Nephron progenitor cell (in vitro differentiated cells): ENCODE measurements at regions not wholly inside any gene's neighbourhood (a gene's known extent, or its start where the extent isn't known, plus 50 kb on each side); places are given as distances from the start of the nearest gene placed in this dataset.
A peak's percentile ranks its signal among the peaks of the same experiment; 100 is the strongest.

Experiments used
- DNase-seq: peaks from one replicate; pipeline ENCODE4 v3.0.0; 2021
- H3K27ac Mint-ChIP-seq: 2 replicates; pipeline ENCODE4 v1.8.0; 2021; ENCODE audit warnings: mild to moderate bottlenecking, moderate library complexity, mixed read lengths
- H3K27me3 Mint-ChIP-seq: 2 replicates; pipeline ENCODE4 v1.8.0; 2021; ENCODE audit warnings: mild to moderate bottlenecking, low read depth, mixed read lengths; ENCODE audit not compliant: poor library complexity
- H3K36me3 Mint-ChIP-seq: 2 replicates; pipeline ENCODE4 v1.8.0; 2021; ENCODE audit warnings: low read depth, mixed read lengths
- H3K4me1 Mint-ChIP-seq: 2 replicates; pipeline ENCODE4 v1.8.0; 2021; ENCODE audit warnings: mixed read lengths
- H3K4me3 Mint-ChIP-seq: 2 replicates; pipeline ENCODE4 v1.8.0; 2021; ENCODE audit warnings: mild to moderate bottlenecking, moderate library complexity, mixed read lengths
- H3K9me3 Mint-ChIP-seq: 2 replicates; pipeline ENCODE4 v1.8.0; 2021; ENCODE audit warnings: mild to moderate bottlenecking, moderate library complexity, mixed read lengths
- TF ChIP-seq, protein P1 (sequence below): fragments of 200-600 bp; sonication (generic); IDR thresholded peaks from 2 replicates; pipeline ENCODE4 v1.5.0; 2021; ENCODE audit warnings: antibody characterized with exemption

DNA sequence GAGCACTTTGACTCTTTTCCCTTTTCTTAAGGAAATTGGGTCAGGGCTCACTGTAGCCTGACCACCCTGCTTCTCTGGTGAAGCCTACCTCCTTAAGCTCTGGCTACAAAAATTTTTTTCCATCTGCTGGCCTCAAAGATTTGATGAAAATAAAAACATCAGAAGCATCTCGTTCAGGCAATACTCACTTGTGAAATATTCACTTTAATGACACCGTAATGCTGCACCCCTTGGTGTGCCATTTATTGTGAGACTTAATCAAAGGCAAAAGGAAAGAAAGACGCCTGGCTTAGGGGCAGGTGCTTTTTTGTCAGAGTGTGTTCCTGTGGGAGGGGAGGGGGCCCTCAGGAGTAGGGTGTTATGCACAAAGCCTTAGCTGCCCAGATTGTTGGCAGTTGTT is 155.0 kb upstream of the TMPO start:
- DNase-seq = no peak
- no peaks in the 10 kb centered on the region for H3K9me3 Mint-ChIP-seq
- no peak overlapping the region for H3K4me3 Mint-ChIP-seq
- H3K4me1 Mint-ChIP-seq = no peaks in the 10 kb centered on the region
- no peak overlapping the region for H3K27ac Mint-ChIP-seq
- TF ChIP-seq, protein P1, sequence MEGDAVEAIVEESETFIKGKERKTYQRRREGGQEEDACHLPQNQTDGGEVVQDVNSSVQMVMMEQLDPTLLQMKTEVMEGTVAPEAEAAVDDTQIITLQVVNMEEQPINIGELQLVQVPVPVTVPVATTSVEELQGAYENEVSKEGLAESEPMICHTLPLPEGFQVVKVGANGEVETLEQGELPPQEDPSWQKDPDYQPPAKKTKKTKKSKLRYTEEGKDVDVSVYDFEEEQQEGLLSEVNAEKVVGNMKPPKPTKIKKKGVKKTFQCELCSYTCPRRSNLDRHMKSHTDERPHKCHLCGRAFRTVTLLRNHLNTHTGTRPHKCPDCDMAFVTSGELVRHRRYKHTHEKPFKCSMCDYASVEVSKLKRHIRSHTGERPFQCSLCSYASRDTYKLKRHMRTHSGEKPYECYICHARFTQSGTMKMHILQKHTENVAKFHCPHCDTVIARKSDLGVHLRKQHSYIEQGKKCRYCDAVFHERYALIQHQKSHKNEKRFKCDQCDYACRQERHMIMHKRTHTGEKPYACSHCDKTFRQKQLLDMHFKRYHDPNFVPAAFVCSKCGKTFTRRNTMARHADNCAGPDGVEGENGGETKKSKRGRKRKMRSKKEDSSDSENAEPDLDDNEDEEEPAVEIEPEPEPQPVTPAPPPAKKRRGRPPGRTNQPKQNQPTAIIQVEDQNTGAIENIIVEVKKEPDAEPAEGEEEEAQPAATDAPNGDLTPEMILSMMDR = no peak
- H3K27me3 Mint-ChIP-seq = peaks cover 3% of the 10 kb centered on the region
- no peaks in the 10 kb centered on the region for H3K36me3 Mint-ChIP-seq

DNA sequence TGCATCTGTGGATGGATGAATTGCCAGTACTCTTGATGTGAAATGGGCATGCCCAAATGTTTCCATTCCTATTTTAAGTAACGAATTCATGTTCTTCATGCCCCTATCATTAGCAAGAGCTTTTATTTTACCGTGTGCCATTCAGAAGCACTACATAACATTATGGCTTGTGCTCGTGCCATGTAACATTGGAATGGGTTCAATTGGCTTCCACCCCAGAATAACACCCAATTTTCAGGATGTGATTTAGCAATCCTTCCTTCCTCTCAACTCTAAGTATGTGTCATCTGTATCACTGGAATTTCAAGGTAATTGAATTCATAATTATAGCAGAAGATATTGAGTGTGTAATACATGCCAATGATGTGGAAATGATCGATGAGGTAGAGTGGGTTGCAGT is 145.8 kb upstream of the TMPO start:
- Mint-ChIP-seq H3K4me1 (peaks cover 45% of the 10 kb centered on the region), H3K9me3 (no peaks in the 10 kb centered on the region), H3K27ac (no peak overlapping the region), H3K27me3 (peaks cover 3% of the 10 kb centered on the region), H3K4me3 (no peak overlapping the region), H3K36me3 (no peaks in the 10 kb centered on the region)
- DNase-seq = no peak
- TF ChIP-seq, protein P1 = no peak

DNA sequence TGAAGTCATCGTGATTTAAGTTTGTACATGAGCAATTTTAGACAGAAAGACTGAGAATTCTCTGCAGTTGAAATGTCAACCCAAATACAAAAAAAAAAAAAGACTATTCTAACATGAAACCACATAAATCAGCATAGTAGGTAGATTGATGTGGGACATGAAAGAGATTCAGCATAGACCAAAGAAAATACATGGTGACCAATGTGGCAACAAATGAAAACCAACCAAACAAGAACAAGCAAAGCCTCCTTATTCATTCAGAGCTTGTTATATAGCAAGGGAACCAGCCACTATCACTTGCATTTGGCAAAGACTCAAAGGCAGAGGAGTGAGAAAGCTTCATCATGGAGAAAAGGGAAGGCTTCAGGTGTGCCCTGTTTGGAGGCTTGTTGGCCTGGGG is 144.4 kb upstream of the TMPO start:
- Mint-ChIP-seq H3K9me3 (no peaks in the 10 kb centered on the region), H3K27me3 (peaks cover 3% of the 10 kb centered on the region), H3K4me3 (no peak overlapping the region), H3K27ac (no peak overlapping the region), H3K36me3 (no peaks in the 10 kb centered on the region), H3K4me1 (peaks cover 58% of the 10 kb centered on the region)
- TF ChIP-seq, protein P1 = no peak
- no peak for DNase-seq

DNA sequence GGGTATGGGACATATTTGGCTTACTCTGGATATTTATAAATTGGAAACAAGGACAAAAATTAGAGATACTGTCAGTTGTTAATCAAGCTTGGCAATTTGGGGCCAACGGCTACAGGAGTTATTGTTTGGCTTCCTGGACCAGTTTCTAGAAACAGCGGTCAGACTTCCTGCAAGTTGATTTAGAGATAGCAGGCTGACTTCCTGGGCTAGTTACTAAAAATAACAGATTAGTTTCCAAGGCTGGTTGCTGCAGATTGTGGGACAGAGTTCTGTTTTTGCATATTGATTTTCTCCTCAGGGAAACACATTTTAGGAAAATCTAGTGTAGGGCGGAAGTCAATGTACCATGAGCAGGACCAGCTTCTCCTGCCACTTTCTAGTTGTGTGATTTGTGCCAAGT is 144.0 kb upstream of the TMPO start:
- H3K4me3 Mint-ChIP-seq = no peak overlapping the region
- H3K9me3 Mint-ChIP-seq = no peaks in the 10 kb centered on the region
- H3K36me3 Mint-ChIP-seq = no peaks in the 10 kb centered on the region
- no peak overlapping the region for H3K27ac Mint-ChIP-seq
- H3K4me1 Mint-ChIP-seq = peaks cover 58% of the 10 kb centered on the region
- H3K27me3 Mint-ChIP-seq = peaks cover 3% of the 10 kb centered on the region
- DNase-seq = no peak
- TF ChIP-seq, protein P1 = no peak

DNA sequence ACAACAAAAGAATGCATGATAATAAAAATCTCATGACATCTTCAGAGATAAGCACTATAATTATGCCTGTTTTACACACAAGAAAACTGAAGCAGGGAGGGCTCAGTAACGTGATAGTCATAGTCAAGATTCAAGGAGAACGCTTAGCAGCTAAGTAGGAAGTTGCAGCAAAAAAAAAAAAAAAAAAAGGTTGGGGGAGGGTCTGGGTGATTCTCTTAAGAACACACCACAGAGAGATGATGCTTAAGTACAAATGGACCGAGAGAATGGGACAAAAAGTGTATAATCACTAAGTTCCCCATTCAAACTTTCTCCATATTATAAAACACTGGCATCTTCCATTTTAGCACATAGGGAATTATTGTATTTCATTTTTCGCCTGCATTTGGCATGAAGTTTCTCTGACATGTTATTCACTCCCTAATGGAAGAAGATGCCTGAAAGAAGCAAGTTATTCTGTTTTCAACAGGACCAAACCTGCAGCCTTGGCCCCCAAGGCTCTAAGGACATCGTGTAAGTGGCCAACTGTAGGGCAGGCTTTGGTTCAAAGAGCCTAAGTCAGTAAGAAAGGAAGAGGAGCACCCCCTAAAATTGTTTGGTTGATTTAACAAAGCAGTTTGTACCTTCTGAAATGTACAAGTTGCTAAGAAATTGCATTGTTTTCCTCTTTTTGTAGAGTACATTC is 142.9 kb upstream of the TMPO start:
- Mint-ChIP-seq H3K4me3 (no peak overlapping the region), H3K4me1 (peaks cover 58% of the 10 kb centered on the region), H3K27ac (no peak overlapping the region), H3K27me3 (peaks cover 3% of the 10 kb centered on the region), H3K9me3 (no peaks in the 10 kb centered on the region), H3K36me3 (no peaks in the 10 kb centered on the region)
- TF ChIP-seq, protein P1 = no peak
- no peak for DNase-seq

DNA sequence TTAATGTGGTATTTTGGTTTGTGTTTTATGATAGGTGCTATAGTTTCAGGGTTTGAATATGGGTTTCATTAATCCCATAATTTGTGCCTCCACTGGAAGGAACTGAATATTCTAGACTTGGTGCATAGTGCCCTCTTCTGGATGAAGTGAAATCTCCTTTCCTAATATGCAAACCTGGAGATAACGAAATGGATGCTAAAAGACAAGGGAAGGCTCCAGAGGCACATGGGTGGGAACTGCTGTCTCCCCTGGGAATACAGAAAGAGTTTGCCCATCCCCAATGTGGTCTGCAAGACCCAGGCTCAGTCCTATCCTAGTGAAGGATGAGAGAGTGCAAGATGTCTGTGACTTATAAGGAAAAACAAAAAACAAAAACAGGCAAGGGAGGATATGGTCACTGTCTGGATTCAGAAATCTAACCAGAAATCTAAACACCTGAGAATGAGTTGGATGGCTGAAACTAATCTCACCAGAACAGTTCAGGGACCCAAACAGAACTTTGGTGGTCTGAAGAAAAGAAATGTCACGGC is 142.3 kb upstream of the TMPO start:
- Mint-ChIP-seq H3K4me1 (peaks cover 58% of the 10 kb centered on the region), H3K9me3 (no peaks in the 10 kb centered on the region), H3K4me3 (no peak overlapping the region), H3K27ac (peak overlapping the region; percentile 98), H3K36me3 (no peaks in the 10 kb centered on the region), H3K27me3 (peaks cover 3% of the 10 kb centered on the region)
- TF ChIP-seq, protein P1 = peak; percentile 65
- DNase-seq = peak; percentile 12
